GM21390 (cell line): ENCODE measurements at regions not wholly inside any gene's neighbourhood (a gene's known extent, or its start where the extent isn't known, plus 50 kb on each side); places are given as distances from the start of the nearest gene placed in this dataset.

Experiments used
- ATAC-seq: cut with Tn5 transposase; IDR thresholded peaks from one replicate; pipeline ENCODE4 v1.9.1; 2021; ENCODE audit not compliant: unreplicated experiment

GRCh38 chr15:68500363-68501258, 68.6 kb upstream of the ITGA11 start:
- ATAC-seq, result no peak

GRCh38 chr15:68501259-68501591, 69.3 kb upstream of the ITGA11 start:
- ATAC-seq, result no peak

- no peak for ATAC-seq
Observed at GRCh38 chr15:68501616-68502015, 69.7 kb upstream of the ITGA11 start.

- ATAC-seq, result no peak
Observed at GRCh38 chr15:68502398-68502901, 70.5 kb upstream of the ITGA11 start.

- no peak for ATAC-seq
Observed at GRCh38 chr15:68503213-68503612, 71.2 kb upstream of the ITGA11 start.

- ATAC-seq, result no peak
Observed at GRCh38 chr15:68503791-68504680, 72.1 kb upstream of the ITGA11 start.

GRCh38 chr15:68504681-68505170, 72.8 kb upstream of the ITGA11 start:
- no peak for ATAC-seq

- ATAC-seq, result no peak
Observed at GRCh38 chr15:68506071-68506470, 72.7 kb upstream of the CORO2B start.

DNA sequence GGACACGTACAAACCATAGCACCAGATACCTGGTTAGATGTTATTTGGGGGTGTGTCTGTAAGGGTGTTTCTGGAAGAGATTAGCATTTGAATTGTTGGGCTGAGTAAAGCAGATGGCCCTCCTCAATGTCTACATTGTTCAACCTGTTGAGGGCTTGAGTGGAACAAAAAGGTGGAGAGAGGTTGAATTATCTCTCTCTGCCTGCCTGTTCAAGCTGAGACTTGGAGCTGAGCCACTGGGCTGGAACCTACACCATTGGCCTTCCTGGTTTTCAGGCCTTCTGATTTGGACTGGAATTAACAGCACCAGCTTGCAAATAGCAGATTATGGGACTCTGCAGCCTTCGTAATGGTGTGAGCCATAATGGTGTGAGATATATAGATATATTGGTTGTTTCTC, 71.3 kb upstream of the CORO2B start:
- no peak for ATAC-seq

GRCh38 chr15:68508485-68509189, 70.2 kb upstream of the CORO2B start:
- no peak for ATAC-seq

GRCh38 chr15:68510558-68510957, 68.2 kb upstream of the CORO2B start:
- no peak for ATAC-seq

GRCh38 chr15:68511073-68511991, 67.5 kb upstream of the CORO2B start:
- ATAC-seq, result no peak

DNA sequence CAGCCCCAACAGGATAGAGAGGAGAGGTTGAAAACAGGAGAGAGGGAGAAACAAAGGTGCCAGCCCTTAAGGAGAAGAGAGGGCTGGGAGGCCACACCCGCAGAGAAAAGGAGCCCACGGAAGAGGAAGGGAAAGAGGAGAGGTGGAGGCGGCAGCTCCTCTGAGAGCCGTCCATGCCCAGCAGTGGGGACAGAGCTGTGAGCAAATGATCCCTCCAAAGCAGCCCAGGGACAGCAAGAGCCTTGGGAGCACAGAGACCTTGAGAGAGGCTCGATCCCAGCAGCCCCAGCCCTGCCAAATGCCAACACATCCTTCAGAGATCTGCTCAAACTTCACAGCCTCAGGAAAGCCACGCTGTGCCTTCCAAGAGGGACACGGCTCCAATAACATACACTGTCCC, 66.7 kb upstream of the CORO2B start:
- no peak for ATAC-seq

DNA sequence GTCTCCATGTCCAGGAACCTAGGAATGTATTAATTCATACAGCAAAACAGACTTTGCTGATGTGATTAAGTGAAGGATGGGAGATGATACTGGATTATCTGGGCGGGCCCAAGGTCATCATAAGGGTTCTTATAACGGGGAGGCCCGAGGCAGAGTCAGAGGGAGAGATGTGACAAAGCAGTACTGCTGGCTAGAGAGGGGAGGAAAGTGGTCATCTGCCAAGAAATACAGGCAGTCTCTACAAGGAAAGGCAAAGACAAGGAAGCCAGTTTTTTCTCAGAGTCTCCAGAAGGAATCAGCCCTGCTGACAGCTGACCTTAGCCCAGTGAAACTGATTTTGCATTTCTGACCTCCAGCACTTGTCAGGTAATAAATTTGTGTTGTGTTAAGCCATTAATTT, 66.2 kb upstream of the CORO2B start:
- no peak for ATAC-seq

GRCh38 chr15:68515371-68516095, 63.3 kb upstream of the CORO2B start:
- no peak for ATAC-seq

DNA sequence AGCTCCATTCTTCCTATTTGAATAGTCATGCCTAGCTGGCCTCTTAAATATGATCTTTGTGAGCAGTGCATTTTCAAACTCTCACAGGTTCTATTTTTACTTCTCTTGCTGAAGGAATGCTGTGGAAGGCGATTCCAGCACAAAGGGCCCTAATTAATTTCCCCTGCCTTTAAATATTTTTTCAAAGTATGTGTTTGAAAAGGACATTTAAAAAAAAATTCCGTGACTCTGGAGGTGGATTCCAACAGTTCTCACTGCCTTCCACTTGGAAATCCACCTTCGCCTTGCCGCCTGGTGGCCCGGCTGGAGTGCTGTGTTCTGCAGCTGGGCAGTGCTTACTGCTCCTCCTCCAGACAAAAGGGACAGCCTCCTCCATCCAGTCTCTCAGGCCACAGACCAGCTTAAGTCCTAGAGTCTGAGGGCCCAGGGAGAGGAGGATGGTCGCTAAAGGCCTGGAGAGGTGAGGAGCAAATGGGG, 61.5 kb upstream of the CORO2B start:
- no peak for ATAC-seq

GRCh38 chr15:68518046-68518445, 60.7 kb upstream of the CORO2B start:
- ATAC-seq, result no peak

DNA sequence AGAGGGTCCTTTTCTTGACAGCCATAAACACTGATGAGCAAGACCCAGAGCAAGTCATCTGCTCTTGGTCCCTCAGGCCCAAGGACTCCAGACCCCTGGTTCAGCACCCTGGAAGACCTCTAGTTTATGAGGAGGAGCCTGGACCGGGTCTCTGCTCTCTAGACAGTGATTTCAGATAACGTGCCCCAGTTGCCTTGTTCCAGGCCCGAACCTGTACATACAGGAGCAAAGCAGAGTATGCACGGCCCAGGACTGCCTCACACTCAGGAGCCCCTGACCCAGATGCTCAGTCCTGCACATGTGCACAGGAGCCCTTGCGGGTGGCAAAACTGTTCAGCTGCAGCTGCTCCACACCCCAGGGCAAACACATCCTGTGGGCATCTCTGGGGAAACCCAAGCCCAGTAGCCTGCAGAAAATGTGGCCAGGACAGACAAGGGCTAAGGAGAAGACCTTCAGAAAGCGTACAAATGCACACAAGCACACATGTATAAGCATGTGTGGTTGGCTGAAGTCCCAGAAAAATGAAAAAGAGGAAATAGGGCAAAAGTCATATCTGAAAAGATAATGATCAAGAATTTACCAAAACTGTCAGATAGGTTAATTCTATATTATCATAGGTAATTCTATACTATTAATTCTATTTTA, 59.9 kb upstream of the CORO2B start:
- no peak for ATAC-seq
